GM06990 (cell line): ENCODE measurements at regions not wholly inside any gene's neighbourhood (a gene's known extent, or its start where the extent isn't known, plus 50 kb on each side); places are given as distances from the start of the nearest gene placed in this dataset.

Experiments
- DNase-seq: peaks from one replicate; pipeline ENCODE4 v3.0.0-alpha.2; 2011; ENCODE audit not compliant: insufficient read length; ENCODE audit errors: extremely low read depth
- H3K27me3 ChIP-seq: replicated peaks from 2 replicates; pipeline ENCODE4 v1.6.0; 2011; ENCODE audit warnings: low read length; ENCODE audit not compliant: control insufficient read depth, insufficient read depth
- H3K36me3 ChIP-seq: 2 replicates; pipeline ENCODE4 v1.5.1; 2011; ENCODE audit warnings: low read length; ENCODE audit not compliant: control insufficient read depth, insufficient read depth
- H3K4me3 ChIP-seq: replicated peaks from 2 replicates; pipeline ENCODE4 v1.5.1; 2011; ENCODE audit warnings: low read depth, mild to moderate bottlenecking, control low read depth, low read length
- TF ChIP-seq, protein P1 (sequence below): IDR thresholded peaks from 2 replicates; pipeline ENCODE4 v1.5.1; 2011; ENCODE audit warnings: low read length, control low read depth, mild to moderate bottlenecking, inconsistent platforms; ENCODE audit not compliant: insufficient read depth, poor library complexity, severe bottlenecking

DNA sequence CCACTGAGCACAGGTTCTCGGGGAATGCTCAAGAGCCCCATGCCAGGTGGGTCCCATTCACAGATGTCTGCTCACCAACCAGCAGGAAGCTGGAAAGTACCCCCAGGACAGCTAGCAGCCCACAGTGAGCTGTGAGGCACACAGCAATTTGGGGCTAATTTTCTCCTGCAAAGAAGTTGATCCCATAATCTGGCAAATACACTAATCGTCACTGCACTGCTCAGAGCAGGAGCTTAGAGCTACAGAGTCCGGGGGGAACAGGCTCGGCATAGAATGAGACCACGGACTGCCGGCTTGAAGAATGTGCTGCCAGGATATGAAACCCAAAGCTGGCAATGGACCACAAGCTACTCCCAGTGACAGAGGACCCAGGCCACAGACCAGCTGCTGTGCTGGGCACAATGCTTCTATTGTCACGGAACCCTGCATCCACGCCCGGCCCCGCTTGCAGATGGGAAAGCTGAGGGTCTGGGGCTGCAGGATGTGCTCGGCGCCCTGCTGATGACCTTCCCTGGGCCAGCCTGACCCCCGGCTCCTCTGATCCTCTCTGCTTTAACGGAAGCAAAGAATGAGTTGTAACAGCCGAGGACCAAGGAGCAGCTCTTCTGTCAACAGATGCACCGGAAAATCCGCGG is 239.7 kb downstream of the CTTN start:
- TF ChIP-seq, protein P1, sequence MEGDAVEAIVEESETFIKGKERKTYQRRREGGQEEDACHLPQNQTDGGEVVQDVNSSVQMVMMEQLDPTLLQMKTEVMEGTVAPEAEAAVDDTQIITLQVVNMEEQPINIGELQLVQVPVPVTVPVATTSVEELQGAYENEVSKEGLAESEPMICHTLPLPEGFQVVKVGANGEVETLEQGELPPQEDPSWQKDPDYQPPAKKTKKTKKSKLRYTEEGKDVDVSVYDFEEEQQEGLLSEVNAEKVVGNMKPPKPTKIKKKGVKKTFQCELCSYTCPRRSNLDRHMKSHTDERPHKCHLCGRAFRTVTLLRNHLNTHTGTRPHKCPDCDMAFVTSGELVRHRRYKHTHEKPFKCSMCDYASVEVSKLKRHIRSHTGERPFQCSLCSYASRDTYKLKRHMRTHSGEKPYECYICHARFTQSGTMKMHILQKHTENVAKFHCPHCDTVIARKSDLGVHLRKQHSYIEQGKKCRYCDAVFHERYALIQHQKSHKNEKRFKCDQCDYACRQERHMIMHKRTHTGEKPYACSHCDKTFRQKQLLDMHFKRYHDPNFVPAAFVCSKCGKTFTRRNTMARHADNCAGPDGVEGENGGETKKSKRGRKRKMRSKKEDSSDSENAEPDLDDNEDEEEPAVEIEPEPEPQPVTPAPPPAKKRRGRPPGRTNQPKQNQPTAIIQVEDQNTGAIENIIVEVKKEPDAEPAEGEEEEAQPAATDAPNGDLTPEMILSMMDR, result no peak
- H3K27me3 ChIP-seq, result no peaks in the 10 kb centered on the region; the same call in 1 of the 2 replicates
- no peak for DNase-seq

DNA sequence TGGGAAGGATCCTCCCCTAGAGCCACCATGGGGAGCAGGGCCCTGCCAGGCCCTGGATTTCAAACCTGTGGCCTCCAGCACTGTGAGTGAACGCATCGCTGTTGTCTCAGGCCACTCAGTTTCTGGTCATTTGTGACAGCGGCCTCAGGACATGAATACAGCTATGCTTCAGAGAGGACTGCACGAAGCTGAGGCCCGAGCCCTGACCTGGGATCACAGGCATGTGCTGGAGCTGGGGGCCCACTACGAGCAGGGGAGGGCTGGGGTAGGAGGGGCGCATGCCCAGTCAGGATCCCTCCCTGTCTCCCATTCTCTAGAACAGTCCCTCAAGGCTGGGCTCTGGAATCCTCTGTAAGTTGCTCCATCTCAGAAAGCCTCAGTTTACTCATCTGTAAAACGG is 242.1 kb downstream of the CTTN start:
- TF ChIP-seq, protein P1, result no peak
- Histone ChIP-seq H3K4me3 (no peak overlapping the region), H3K36me3 (no peaks in the 10 kb centered on the region), H3K27me3 (no peaks in the 10 kb centered on the region; the same call in 1 of the 2 replicates)
- DNase-seq, result no peak

More for the DNA sequence above, 239.7 kb downstream of the CTTN start:
- Histone ChIP-seq H3K36me3 (no peaks in the 10 kb centered on the region), H3K4me3 (no peak overlapping the region)

DNA sequence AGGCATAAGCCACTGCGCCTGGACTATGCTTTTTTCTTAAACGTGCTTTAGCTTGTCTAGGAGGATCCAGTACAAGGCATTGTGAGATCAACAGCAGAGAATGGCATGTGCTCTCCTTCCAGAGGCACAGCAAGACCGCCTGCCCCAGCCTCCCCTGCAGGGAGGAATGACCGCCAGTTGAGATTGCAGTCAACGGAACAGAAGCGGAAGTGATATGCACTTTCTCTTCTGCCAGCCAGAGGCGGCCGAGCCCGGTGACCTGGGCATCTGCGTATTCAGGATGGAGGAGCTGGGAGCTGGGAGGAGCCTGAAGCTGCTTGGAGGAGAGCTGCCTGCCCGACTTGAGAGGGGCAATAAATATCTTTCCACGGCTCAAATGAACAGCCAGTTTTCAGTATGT is 243.0 kb downstream of the CTTN start:
- no peak overlapping the region for H3K4me3 ChIP-seq
- TF ChIP-seq, protein P1, result no peak
- DNase-seq, result no peak
- H3K36me3 ChIP-seq, result no peaks in the 10 kb centered on the region
- H3K27me3 ChIP-seq, result no peaks in the 10 kb centered on the region; the same call in 1 of the 2 replicates

DNA sequence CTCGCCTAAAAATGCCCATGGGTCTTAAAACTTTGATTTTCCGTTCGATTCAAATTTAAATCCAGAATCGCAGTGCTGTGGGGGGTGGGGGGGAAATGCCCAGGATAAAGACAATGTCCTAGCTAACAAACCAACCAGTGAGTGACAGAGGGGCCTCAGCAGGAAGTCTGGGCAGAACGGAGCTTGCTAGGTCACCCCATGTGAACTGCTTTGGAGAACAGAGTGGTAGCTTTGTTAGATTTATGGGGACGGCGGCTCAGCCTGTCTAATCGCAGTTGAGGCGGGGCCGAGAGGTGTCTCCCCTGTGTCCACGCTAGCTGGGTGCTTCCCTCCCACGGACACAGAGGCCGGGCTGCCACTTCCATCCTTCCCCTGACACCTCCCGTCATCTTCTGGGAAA is 243.9 kb downstream of the CTTN start:
- H3K4me3 ChIP-seq, result no peak overlapping the region
- H3K27me3 ChIP-seq, result no peaks in the 10 kb centered on the region; the same call in 1 of the 2 replicates
- H3K36me3 ChIP-seq, result no peaks in the 10 kb centered on the region
- TF ChIP-seq, protein P1, result no peak
- DNase-seq, result no peak

DNA sequence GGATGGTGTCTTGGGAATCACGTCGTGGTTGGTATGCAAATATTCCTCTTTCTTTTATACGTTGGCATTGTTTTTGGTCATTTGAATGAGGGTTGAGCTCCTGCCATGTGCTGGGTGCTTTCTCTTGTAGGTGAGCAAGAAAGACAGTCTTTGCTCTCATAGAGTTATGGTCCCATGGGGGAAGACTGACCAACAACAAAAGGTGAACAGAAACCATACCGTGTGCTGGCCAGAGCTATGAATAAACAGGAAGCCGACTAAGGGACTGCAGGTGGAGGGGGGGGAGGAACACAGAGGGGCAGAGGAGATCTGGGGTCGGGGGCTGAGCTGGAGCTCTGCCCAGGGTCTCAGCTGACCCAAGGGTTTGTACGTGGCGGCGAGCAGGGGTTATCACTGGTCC is 245.3 kb downstream of the CTTN start:
- TF ChIP-seq, protein P1, result no peak
- DNase-seq, result no peak
- Histone ChIP-seq H3K27me3 (no peaks in the 10 kb centered on the region; the same call in 1 of the 2 replicates), H3K4me3 (no peak overlapping the region), H3K36me3 (no peaks in the 10 kb centered on the region)
